Epithelial cell of esophagus (primary cell): ENCODE measurements at regions not wholly inside any gene's neighbourhood (a gene's known extent, or its start where the extent isn't known, plus 50 kb on each side); places are given as distances from the start of the nearest gene placed in this dataset.

ENCODE experiments used
- DNase-seq: peaks from one replicate; pipeline ENCODE4 v3.0.0; 2010; ENCODE audit warnings: low read depth
- H3K4me3 ChIP-seq: 2 replicates; pipeline ENCODE4 v1.5.1; 2011; ENCODE audit warnings: mild to moderate bottlenecking, low read length, control low read depth
- TF ChIP-seq, protein P1 (sequence below): IDR thresholded peaks from 2 replicates; pipeline ENCODE4 v1.5.1; 2011; ENCODE audit warnings: low read depth, mild to moderate bottlenecking, low read length, control low read depth, inconsistent platforms; ENCODE audit not compliant: insufficient read depth; ENCODE audit errors: missing control alignments

DNA sequence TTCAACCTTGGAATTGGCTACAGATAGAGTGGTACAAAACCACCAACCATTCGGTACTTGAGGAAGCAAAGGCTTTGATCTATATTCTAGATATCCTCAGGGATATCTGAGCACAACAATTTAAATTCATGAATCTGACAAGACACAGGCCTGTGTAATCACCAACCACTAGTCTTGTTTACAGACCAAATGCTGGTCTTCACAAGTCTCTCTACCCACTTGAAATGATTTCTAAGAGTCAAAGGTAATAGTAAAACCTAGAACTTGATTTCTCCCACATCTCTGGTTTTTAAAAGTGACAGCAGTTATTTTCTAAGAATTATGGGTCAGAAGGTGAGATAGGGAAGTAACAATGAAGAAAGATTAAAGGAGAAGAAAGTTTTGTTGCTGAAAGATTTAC is 613.7 kb upstream of the ACVR2A start:
- TF ChIP-seq, protein P1, sequence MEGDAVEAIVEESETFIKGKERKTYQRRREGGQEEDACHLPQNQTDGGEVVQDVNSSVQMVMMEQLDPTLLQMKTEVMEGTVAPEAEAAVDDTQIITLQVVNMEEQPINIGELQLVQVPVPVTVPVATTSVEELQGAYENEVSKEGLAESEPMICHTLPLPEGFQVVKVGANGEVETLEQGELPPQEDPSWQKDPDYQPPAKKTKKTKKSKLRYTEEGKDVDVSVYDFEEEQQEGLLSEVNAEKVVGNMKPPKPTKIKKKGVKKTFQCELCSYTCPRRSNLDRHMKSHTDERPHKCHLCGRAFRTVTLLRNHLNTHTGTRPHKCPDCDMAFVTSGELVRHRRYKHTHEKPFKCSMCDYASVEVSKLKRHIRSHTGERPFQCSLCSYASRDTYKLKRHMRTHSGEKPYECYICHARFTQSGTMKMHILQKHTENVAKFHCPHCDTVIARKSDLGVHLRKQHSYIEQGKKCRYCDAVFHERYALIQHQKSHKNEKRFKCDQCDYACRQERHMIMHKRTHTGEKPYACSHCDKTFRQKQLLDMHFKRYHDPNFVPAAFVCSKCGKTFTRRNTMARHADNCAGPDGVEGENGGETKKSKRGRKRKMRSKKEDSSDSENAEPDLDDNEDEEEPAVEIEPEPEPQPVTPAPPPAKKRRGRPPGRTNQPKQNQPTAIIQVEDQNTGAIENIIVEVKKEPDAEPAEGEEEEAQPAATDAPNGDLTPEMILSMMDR: no peak
- no peak for DNase-seq
- H3K4me3 ChIP-seq: no peak overlapping the region

DNA sequence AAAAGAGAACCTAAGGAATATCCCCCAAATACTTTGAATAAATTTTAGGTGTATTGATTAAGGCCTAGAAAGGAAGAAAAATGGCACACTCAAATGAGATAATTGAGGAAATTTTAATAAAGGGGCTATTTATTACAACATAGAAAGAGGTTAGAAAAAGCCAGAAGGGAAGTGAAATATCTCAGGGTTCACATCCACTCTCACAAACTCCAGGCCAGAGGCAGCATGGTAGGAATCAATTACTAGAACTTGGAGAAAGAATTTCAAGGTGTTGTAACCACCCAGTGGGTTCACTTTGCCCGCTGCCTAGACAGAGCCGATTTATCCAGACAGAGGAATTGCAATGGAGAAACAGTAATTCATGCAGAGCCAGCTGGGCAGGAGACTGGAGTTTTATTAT is 617.5 kb upstream of the ACVR2A start:
- TF ChIP-seq, protein P1: no peak
- H3K4me3 ChIP-seq: no peak overlapping the region
- DNase-seq: no peak

DNA sequence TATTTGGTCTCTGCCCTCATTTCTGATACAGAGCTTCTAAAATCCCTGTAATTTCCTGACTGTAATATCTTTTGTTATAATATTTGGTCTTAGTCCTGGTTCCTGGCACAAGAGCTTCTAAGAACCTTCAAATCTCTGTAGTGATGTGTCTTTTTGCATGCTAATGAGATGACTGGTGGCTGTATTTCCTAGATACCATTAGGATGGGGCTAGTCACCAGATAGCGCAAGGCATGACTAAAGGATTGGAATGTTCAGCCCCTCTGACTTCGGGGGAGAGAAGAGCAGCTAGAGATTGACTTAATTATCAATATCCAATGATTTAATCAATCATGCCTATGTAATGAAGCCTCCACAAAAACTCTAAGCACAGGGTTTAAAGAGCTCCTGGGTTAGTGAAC is 620.8 kb upstream of the ACVR2A start:
- DNase-seq: peak; percentile 21
- no peak overlapping the region for H3K4me3 ChIP-seq
- TF ChIP-seq, protein P1: no peak

DNA sequence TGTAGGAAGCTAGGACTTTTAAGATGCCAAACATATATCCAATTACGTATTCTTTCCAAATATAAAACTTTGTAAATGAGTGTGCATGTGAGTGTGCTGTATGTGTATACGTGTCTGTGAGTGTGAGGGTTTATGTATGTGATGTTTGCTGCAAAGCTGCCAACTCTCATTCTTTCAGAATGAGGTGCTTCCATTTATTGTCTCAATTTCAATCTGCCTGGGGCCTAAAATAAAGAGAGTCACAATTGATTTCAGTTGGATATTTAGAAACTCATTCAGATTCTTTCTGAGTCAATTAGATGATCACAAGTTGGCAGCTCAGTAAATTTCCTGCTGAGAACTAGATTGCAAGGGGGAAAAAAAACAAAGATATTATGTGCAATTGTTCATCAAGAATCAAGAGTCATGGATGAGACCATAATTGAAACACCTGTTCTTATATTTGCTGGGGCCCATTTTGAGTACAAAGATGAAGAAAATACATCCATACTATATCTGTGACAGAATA is 621.2 kb upstream of the ACVR2A start:
- TF ChIP-seq, protein P1: no peak
- no peak overlapping the region for H3K4me3 ChIP-seq
- DNase-seq: peak; percentile 13

DNA sequence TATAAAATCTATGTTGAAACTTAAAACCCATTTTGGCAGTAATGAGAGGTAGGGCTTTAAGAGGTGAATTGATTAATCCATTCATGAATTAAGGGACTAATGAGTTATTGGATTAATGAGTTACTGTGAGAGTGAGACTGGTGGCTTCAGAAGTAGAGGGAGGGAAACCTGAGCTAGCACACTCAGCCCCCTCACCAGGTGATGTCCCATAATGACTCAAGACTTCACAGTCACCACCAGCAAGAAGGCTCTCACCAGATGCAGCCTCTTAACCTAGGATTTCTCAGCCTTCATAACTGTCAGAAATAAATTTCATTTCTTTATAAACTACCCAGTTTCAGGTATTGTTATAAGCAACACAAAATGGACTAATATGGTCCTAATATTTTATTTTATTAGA is 621.7 kb upstream of the ACVR2A start:
- H3K4me3 ChIP-seq: no peak overlapping the region
- TF ChIP-seq, protein P1: no peak
- DNase-seq: no peak

DNA sequence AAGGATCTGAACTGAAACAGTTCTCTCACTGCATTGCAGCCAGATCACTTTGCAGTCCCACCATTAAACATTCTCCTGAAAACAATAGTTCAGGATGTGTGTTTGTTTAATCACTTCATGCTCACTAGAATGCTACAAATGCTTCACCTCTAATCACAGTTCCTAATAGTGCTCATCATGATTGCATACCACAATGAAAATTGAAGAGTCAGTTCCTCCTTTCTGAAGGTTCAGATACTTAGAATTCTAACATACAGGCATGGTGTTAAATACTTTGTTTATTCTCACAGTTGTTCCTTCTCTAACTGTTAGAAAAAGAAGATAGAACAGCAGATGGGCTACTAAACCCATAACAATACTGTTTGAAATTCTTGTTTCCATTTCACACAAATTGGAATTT is 622.3 kb upstream of the ACVR2A start:
- H3K4me3 ChIP-seq: no peak overlapping the region
- TF ChIP-seq, protein P1: no peak
- DNase-seq: no peak

DNA sequence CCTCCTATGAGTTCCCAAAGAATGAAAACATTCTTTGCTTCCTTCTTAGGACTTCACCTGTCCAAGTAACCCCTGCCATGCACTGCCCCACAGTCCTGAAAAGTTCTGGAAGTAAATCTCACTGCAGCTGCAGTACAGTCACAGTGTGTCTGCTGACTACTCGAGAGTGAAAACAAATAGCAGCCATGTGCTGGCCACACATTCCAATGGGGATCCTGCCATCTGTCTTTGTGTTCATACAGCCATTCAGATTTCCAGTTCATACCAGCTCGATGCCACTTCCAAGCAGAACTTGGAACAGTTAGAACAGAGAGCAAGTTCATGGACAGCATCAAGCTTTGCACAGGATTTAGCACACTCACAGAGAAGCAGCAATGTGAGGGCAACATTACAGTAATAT is 629.9 kb upstream of the ACVR2A start:
- no peak for DNase-seq
- TF ChIP-seq, protein P1: no peak
- H3K4me3 ChIP-seq: no peak overlapping the region
